ENCODE measurements at regions not wholly inside any gene's neighbourhood (a gene's known extent, or its start where the extent isn't known, plus 50 kb on each side); places are given as distances from the start of the nearest gene placed in this dataset.

GRCh38 chr10:78771260-78771659, 297.5 kb upstream of the ZMIZ1 start:
- TF ChIP-seq FOXP2 (optimal IDR thresholded peaks at IDR 0.05; ENCODE audit: borderline replicate concordance, extremely low read depth, extremely low read length, insufficient read depth) (no peak), SIN3A (IDR thresholded peaks at IDR 0.05; ENCODE audit: borderline replicate concordance, insufficient read depth, low read length) (no peak), POLR2AphosphoS5 (IDR thresholded peaks at IDR 0.05; ENCODE audit: low read depth, low read length) (no peak), TAF1 (IDR thresholded peaks at IDR 0.05; ENCODE audit: borderline replicate concordance, insufficient read depth, low read length) (no peak), REST (IDR thresholded peaks at IDR 0.05; ENCODE audit: insufficient read depth in 1 of 2, low read depth in 2 of 2, low read length in 2 of 2) (no peak)

DNA sequence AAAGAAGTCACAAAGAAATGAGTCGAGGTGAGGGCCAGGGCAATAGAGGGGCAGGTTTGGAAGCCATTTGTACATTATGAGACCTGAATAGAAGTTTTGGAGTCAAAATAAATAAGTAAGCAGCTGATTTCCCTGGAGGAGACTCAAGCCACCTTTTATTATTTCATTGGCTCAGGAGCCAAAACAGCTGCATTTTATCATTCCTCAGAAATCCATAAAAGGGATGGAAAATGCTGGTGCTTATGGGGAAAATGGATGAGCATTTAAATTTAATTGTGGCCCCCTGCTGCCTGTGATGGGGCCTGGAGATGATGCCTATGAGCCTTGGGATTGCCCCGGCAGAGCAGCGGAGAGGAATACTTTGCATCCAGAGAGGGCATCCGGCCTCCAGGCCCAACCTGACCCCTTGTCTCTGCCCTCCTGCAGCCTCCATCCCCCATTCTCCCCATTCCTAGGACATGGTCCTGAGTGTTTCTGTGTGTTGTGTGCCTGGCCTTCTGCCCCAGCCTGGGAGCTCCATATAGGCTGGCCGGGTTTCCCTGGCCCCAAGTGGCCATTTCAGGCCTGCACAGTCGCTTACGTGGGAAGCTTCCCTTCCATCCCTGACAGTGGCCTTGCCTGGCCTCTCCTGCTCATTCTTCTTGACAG, 296.8 kb upstream of the ZMIZ1 start:
- TF ChIP-seq FOXP2 (optimal IDR thresholded peaks at IDR 0.05; ENCODE audit: borderline replicate concordance, extremely low read depth, extremely low read length, insufficient read depth), result no peak
- TF ChIP-seq REST (IDR thresholded peaks at IDR 0.05; ENCODE audit: insufficient read depth in 1 of 2, low read depth in 2 of 2, low read length in 2 of 2), result no peak
- no peak for TF ChIP-seq TAF1 (IDR thresholded peaks at IDR 0.05; ENCODE audit: borderline replicate concordance, insufficient read depth, low read length)
- TF ChIP-seq SIN3A (IDR thresholded peaks at IDR 0.05; ENCODE audit: borderline replicate concordance, insufficient read depth, low read length), result no peak
- TF ChIP-seq POLR2AphosphoS5 (IDR thresholded peaks at IDR 0.05; ENCODE audit: low read depth, low read length), result no peak

- no peak for TF ChIP-seq REST (IDR thresholded peaks at IDR 0.05; ENCODE audit: insufficient read depth in 1 of 2, low read depth in 2 of 2, low read length in 2 of 2)
- TF ChIP-seq POLR2AphosphoS5 (IDR thresholded peaks at IDR 0.05; ENCODE audit: low read depth, low read length), result no peak
- TF ChIP-seq SIN3A (IDR thresholded peaks at IDR 0.05; ENCODE audit: borderline replicate concordance, insufficient read depth, low read length), result no peak
- TF ChIP-seq FOXP2 (optimal IDR thresholded peaks at IDR 0.05; ENCODE audit: borderline replicate concordance, extremely low read depth, extremely low read length, insufficient read depth), result no peak
Observed at GRCh38 chr10:78772486-78772885, 296.3 kb upstream of the ZMIZ1 start.

DNA sequence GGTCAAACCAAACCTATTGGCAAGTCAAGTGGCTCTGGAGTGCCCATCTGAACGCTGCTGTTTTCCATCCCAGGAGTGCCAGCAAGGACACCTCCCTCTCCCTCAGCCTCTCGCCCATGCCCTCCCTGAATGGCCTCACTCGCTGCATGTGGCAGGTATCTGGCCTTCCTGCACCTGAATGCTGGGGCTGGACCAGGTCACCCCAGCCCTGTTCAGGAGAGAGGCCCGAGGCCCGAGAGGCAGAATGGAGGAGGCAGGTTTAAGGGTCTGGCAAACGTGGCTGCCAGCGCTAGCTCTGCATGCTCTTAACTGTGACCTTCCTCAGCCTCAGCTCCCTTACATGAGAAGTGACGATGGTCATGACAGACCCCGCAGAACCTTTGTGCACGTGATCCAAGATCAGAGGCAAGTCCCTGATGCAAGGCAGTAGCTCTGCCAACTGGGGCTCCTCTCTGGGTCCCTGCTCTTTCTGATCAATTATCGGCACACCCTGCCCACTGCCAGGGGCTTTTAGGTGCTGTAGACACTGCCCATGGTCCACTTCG, 295.7 kb upstream of the ZMIZ1 start:
- TF ChIP-seq FOXP2 (optimal IDR thresholded peaks at IDR 0.05; ENCODE audit: borderline replicate concordance, extremely low read depth, extremely low read length, insufficient read depth) (no peak), POLR2AphosphoS5 (IDR thresholded peaks at IDR 0.05; ENCODE audit: low read depth, low read length) (no peak), TAF1 (IDR thresholded peaks at IDR 0.05; ENCODE audit: borderline replicate concordance, insufficient read depth, low read length) (no peak)

DNA sequence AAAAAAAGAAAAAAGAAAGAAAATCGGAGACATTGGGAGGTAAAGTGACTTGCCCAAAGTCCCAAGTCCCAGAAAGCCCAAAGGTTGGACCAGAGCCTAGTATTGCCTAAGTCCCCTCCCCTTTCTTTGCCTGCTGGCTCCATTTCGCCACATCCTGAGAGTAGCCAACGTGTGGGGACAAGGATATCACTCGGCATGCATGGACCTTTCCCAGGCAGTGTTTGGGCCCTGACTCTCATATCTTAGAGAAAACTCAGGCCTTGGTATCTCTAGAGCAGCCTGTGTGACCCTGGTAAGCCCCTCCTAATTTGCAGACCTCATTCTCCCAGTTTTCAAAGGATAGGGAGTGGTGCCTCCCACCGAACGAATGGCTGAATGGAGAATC, 294.2 kb upstream of the ZMIZ1 start:
- no peak for TF ChIP-seq REST (IDR thresholded peaks at IDR 0.05; ENCODE audit: insufficient read depth in 1 of 2, low read depth in 2 of 2, low read length in 2 of 2)
- TF ChIP-seq TAF1 (IDR thresholded peaks at IDR 0.05; ENCODE audit: borderline replicate concordance, insufficient read depth, low read length), result no peak
- no peak for TF ChIP-seq POLR2AphosphoS5 (IDR thresholded peaks at IDR 0.05; ENCODE audit: low read depth, low read length)
- no peak for TF ChIP-seq FOXP2 (optimal IDR thresholded peaks at IDR 0.05; ENCODE audit: borderline replicate concordance, extremely low read depth, extremely low read length, insufficient read depth)
- TF ChIP-seq SIN3A (IDR thresholded peaks at IDR 0.05; ENCODE audit: borderline replicate concordance, insufficient read depth, low read length), result no peak
